GM12864 (cell line): ENCODE measurements at regions not wholly inside any gene's neighbourhood (a gene's known extent, or its start where the extent isn't known, plus 50 kb on each side); places are given as distances from the start of the nearest gene placed in this dataset.

Experiments
- DNase-seq: peaks from one replicate; pipeline ENCODE4 v3.0.0-alpha.2; 2011; ENCODE audit warnings: low read depth
- H3K4me3 ChIP-seq: 2 replicates; pipeline ENCODE4 v1.5.1; 2011; ENCODE audit warnings: mild to moderate bottlenecking, low read depth, low read length, control low read depth
- CTCF ChIP-seq: IDR thresholded peaks from 2 replicates; pipeline ENCODE4 v1.5.1; 2011; ENCODE audit warnings: low read depth, mild to moderate bottlenecking, moderate library complexity, low read length, control low read depth, inconsistent platforms; ENCODE audit errors: missing control alignments

GRCh38 chr5:54703565-54704255 lies 186.2 kb downstream of the SNX18 start:
- no peak overlapping the region for H3K4me3 ChIP-seq
- TF ChIP-seq CTCF = no peak
- no peak for DNase-seq

DNA sequence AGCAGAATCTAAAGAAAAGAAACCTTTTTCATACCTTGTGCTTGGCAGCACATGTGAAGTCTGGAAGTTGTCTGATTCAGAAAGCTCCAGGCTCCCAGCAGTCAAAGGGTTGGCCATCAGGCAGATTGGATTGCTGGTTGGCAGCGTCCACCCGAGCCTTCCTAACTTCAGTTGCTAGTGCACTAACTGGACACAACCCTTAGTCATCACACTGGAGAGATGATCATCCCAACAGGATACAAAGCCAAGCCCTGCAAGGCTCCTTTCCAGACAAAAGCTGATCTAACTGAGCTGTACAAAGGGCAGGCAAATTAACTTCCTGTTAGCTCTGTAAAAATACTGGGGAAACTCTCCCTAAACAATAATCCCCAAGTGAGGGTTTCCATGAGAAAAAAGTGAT lies 185.6 kb downstream of the SNX18 start:
- no peak for TF ChIP-seq CTCF
- no peak for DNase-seq
- H3K4me3 ChIP-seq = no peak overlapping the region

- no peak for TF ChIP-seq CTCF
- no peak overlapping the region for H3K4me3 ChIP-seq
- no peak for DNase-seq
Measured at GRCh38 chr5:54702470-54702869, 184.9 kb downstream of the SNX18 start.

DNA sequence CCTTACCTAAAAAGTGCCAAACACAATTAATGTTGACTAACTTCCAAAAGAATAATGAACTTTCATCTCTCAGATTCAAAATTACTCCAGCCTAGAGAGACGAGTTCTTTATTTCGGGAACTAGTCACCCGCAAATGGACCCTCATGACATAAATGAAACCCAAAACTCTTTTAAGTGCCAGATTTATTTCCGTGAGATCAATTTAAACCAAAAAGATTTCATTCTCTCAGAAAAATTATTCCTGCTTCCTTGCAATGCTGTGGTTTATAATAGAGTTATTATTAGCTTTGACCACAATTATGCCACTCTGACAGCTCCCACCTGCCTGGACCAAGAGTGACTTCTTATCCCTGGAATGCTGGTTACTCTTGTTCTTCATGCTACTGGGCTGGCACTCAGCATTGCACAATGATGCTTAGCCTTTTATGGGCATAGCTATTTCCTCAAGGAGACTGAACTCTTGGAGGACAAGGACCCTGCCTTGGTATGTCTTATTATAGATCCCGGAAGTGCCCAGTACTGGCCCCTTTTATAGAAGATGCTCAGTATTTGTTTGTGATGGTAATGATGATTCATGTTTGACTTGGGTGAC lies 183.5 kb downstream of the SNX18 start:
- H3K4me3 ChIP-seq = no peak overlapping the region
- DNase-seq = no peak
- TF ChIP-seq CTCF = no peak

DNA sequence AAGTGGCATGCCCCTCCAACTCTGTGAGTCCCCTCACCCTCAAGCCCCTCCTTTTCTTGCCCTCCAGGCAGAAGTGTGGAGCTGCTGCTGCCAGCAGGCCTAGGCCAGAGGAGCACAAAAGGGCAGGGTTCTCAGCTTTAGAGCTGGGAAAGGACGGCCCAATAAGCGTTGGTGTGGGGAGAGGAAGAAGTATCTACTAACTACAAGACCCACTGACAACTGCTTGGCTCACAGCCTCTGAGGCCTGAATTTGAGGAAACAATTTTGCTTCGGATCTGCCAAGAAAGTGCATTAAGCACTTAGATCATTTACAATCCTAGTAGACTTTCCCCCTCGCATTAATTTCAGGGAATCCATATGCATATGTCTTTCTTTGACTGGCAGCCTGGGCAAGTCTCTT lies 179.4 kb downstream of the SNX18 start:
- no peak overlapping the region for H3K4me3 ChIP-seq
- TF ChIP-seq CTCF = no peak
- no peak for DNase-seq

GRCh38 chr5:54696346-54696745 lies 178.8 kb downstream of the SNX18 start:
- TF ChIP-seq CTCF = no peak
- H3K4me3 ChIP-seq = no peak overlapping the region
- no peak for DNase-seq
